ENCODE measurements at regions not wholly inside any gene's neighbourhood (a gene's known extent, or its start where the extent isn't known, plus 50 kb on each side); places are given as distances from the start of the nearest gene placed in this dataset.

- Mint-ChIP-seq H3K4me3 (no peak overlapping the region), H3K36me3 (ENCODE audit: low read depth) (no peaks in the 10 kb centered on the region), H3K9me3 (no peaks in the 10 kb centered on the region), H3K27ac (no peak overlapping the region), H3K4me1 (ENCODE audit: low read depth) (no peaks in the 10 kb centered on the region), H3K27me3 (peaks cover 2% of the 10 kb centered on the region)
- intact Hi-C loops (cut with micrococcal nuclease) = no loop called here
Measured at GRCh38 chr22:27456696-27457503, 344.7 kb downstream of the MN1 start.

DNA sequence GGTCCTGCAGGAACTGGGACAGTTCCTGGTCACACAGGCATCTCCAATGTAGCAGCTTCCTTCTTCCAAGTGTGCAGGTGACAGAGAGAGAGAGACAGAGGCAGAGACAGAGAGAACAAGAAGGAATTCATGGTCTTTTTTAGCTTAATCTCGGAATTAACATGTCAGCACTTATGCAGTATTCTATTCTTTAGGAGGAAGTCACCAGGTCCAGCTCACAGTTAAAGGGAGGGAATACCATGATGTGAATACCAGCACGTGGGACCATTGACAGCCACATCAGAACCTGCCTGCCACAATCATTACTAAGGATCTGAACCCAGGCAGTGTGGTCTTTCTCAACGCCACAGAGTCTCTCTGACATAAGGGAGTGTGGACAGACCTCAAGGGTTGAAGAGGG is 341.6 kb downstream of the MN1 start:
- Mint-ChIP-seq H3K36me3 (ENCODE audit: low read depth) (no peaks in the 10 kb centered on the region), H3K4me1 (ENCODE audit: low read depth) (no peaks in the 10 kb centered on the region), H3K27me3 (peaks cover 5% of the 10 kb centered on the region), H3K9me3 (no peaks in the 10 kb centered on the region), H3K4me3 (no peak overlapping the region), H3K27ac (no peak overlapping the region)
- intact Hi-C loops (cut with micrococcal nuclease) = no loop called here

DNA sequence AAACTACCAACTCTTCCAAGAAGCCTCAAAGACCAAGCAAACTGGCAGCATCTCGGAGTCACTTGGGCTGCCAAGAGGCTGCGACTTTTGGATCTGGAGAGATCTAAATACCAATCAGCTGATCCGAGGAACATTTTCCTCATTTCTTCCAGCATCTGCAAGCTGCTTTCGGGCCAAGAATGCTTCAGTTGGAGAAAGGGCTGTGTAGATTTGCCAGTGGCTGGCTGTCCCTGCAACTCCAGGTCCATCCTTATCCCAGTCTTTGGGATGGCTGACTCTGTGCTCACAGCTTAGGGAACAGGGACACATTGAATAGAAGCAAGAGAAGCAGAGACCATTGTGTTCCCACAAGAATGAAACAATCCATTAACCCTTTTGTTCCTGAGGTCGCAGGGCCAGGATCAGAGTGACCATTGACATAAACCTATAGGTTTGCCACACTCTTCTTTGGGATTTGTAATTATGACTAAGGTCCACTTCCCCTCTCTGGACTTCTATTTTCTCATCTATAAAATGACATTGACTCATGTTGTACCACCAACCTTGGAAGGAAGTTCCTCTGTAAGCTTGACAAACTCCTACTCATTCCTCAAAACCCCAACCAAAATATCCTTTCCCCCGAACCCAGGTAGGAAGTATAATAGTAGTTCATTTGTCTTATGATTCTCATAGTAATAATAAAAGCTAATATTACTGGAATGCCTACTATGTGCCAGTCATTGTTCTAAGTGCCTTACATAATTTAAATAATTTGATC is 340.8 kb downstream of the MN1 start:
- intact Hi-C loops (cut with micrococcal nuclease) = no loop called here
- Mint-ChIP-seq H3K36me3 (ENCODE audit: low read depth) (no peaks in the 10 kb centered on the region), H3K27ac (no peak overlapping the region), H3K9me3 (no peaks in the 10 kb centered on the region), H3K27me3 (peaks cover 5% of the 10 kb centered on the region), H3K4me3 (no peak overlapping the region), H3K4me1 (ENCODE audit: low read depth) (no peaks in the 10 kb centered on the region)

GRCh38 chr22:27461470-27461869 is 340.1 kb downstream of the MN1 start:
- intact Hi-C loops (cut with micrococcal nuclease) = no loop called here
- H3K9me3 Mint-ChIP-seq = no peaks in the 10 kb centered on the region
- H3K36me3 Mint-ChIP-seq (ENCODE audit: low read depth) = no peaks in the 10 kb centered on the region
- no peaks in the 10 kb centered on the region for H3K4me1 Mint-ChIP-seq (ENCODE audit: low read depth)
- H3K4me3 Mint-ChIP-seq = no peak overlapping the region
- H3K27me3 Mint-ChIP-seq = peaks cover 5% of the 10 kb centered on the region
- no peak overlapping the region for H3K27ac Mint-ChIP-seq

DNA sequence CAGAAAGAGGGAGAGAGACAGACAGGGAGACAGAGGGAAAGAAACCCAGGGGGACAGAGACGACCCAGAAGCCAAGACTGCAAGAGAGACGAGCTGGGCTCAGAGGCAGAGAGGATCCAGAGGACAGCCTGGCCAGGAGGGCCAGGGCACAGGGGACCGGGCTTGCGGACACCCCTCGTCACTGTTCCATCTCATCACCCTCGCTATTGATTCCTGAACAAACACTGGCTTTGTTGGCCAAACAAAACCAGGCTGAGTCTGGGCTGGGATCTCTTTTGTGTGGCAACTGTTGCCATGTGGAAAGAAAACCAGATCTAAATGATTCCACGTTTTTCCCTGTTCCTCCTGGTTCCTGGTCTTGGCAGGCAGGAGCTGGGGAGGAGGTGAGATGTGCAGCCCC is 339.4 kb downstream of the MN1 start:
- no peaks in the 10 kb centered on the region for H3K9me3 Mint-ChIP-seq
- intact Hi-C loops (cut with micrococcal nuclease) = no loop called here
- H3K4me1 Mint-ChIP-seq (ENCODE audit: low read depth) = no peaks in the 10 kb centered on the region
- peaks cover 5% of the 10 kb centered on the region for H3K27me3 Mint-ChIP-seq
- H3K36me3 Mint-ChIP-seq (ENCODE audit: low read depth) = no peaks in the 10 kb centered on the region
- no peak overlapping the region for H3K4me3 Mint-ChIP-seq
- no peak overlapping the region for H3K27ac Mint-ChIP-seq

- no peak overlapping the region for H3K27ac Mint-ChIP-seq
- H3K4me3 Mint-ChIP-seq = no peak overlapping the region
- intact Hi-C loops (cut with micrococcal nuclease) = no loop called here
- no peaks in the 10 kb centered on the region for H3K4me1 Mint-ChIP-seq (ENCODE audit: low read depth)
- peaks cover 5% of the 10 kb centered on the region for H3K27me3 Mint-ChIP-seq
- H3K9me3 Mint-ChIP-seq = no peaks in the 10 kb centered on the region
- no peaks in the 10 kb centered on the region for H3K36me3 Mint-ChIP-seq (ENCODE audit: low read depth)
Measured at GRCh38 chr22:27463121-27463660, 338.4 kb downstream of the MN1 start.

DNA sequence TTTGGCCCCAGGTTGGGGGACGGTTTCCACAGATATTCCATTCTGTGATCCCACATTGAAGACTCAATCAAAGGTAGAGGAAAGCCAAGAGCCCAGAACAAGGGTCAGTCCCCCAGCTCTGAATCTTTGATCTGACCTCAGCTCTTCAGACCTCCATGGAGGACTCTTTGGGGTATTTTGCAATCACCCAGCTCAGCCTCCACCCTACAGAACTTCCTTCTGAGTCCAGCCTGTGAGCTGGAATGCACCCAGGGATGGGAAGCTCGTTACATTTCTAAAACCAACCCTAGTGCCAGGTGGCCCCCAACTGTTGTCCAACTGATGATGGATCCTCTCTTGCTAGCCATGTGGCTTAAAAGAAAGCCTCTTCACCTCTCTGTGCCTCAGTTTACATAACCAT is 335.3 kb downstream of the MN1 start:
- Mint-ChIP-seq H3K27ac (no peak overlapping the region), H3K4me1 (ENCODE audit: low read depth) (no peaks in the 10 kb centered on the region), H3K9me3 (no peaks in the 10 kb centered on the region), H3K36me3 (ENCODE audit: low read depth) (no peaks in the 10 kb centered on the region), H3K4me3 (no peak overlapping the region), H3K27me3 (peaks cover 5% of the 10 kb centered on the region)
- intact Hi-C loops (cut with micrococcal nuclease) = no loop called here

- intact Hi-C loops (cut with micrococcal nuclease) = no loop called here
- Mint-ChIP-seq H3K9me3 (no peaks in the 10 kb centered on the region), H3K27ac (no peak overlapping the region), H3K36me3 (ENCODE audit: low read depth) (no peaks in the 10 kb centered on the region), H3K4me1 (ENCODE audit: low read depth) (no peaks in the 10 kb centered on the region), H3K27me3 (peaks cover 3% of the 10 kb centered on the region), H3K4me3 (no peak overlapping the region)
Measured at GRCh38 chr22:27466778-27467438, 334.6 kb downstream of the MN1 start.

- Mint-ChIP-seq H3K27ac (no peak overlapping the region), H3K4me3 (no peak overlapping the region)
Measured at GRCh38 chr22:27467711-27468110, 333.8 kb downstream of the MN1 start.

GRCh38 chr22:27468712-27469111 is 332.8 kb downstream of the MN1 start:
- Mint-ChIP-seq H3K4me3 (no peak overlapping the region), H3K36me3 (ENCODE audit: low read depth) (no peaks in the 10 kb centered on the region), H3K4me1 (ENCODE audit: low read depth) (no peaks in the 10 kb centered on the region), H3K27me3 (no peaks in the 10 kb centered on the region), H3K9me3 (no peaks in the 10 kb centered on the region), H3K27ac (no peak overlapping the region)
- intact Hi-C loops (cut with micrococcal nuclease) = no loop called here

More at GRCh38 chr22:27467711-27468110, 333.8 kb downstream of the MN1 start:
- H3K36me3 Mint-ChIP-seq (ENCODE audit: low read depth) = no peaks in the 10 kb centered on the region
- intact Hi-C loops (cut with micrococcal nuclease) = no loop called here
- no peaks in the 10 kb centered on the region for H3K4me1 Mint-ChIP-seq (ENCODE audit: low read depth)
- H3K9me3 Mint-ChIP-seq = no peaks in the 10 kb centered on the region
- H3K27me3 Mint-ChIP-seq = peaks cover under 1% of the 10 kb centered on the region

GRCh38 chr22:27470169-27470772 is 331.3 kb downstream of the MN1 start:
- Mint-ChIP-seq H3K4me1 (ENCODE audit: low read depth) (no peaks in the 10 kb centered on the region), H3K27me3 (no peaks in the 10 kb centered on the region), H3K36me3 (ENCODE audit: low read depth) (no peaks in the 10 kb centered on the region), H3K4me3 (no peak overlapping the region), H3K9me3 (no peaks in the 10 kb centered on the region), H3K27ac (no peak overlapping the region)
- intact Hi-C loops (cut with micrococcal nuclease) = no loop called here

DNA sequence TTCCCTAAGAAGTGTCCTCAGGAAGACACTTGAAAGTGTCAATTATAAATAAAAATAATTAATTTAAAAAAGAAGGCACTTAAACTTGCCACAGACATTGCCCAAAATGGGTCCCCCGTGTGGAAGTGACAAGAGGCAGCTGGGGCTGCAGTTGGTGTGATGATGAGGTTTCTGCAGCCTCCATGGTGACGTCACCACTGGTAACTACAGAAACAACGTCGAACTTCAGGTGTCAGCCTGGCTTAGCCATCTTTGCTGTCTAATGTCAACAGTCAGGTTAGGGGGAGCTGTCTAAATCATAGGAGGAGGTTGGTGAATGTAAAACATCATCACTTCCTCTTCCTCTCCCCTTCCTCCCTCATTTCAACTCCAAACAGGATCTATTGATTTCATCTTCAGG is 328.6 kb downstream of the MN1 start:
- Mint-ChIP-seq H3K4me3 (no peak overlapping the region), H3K27ac (no peak overlapping the region), H3K4me1 (ENCODE audit: low read depth) (no peaks in the 10 kb centered on the region), H3K36me3 (ENCODE audit: low read depth) (no peaks in the 10 kb centered on the region), H3K27me3 (no peaks in the 10 kb centered on the region), H3K9me3 (peaks cover 3% of the 10 kb centered on the region)
- intact Hi-C loops (cut with micrococcal nuclease) = no loop called here

- H3K9me3 Mint-ChIP-seq = peaks cover 6% of the 10 kb centered on the region
- H3K4me3 Mint-ChIP-seq = no peak overlapping the region
- no peaks in the 10 kb centered on the region for H3K4me1 Mint-ChIP-seq (ENCODE audit: low read depth)
- no peaks in the 10 kb centered on the region for H3K27me3 Mint-ChIP-seq
- no peaks in the 10 kb centered on the region for H3K36me3 Mint-ChIP-seq (ENCODE audit: low read depth)
- H3K27ac Mint-ChIP-seq = no peak overlapping the region
- intact Hi-C loops (cut with micrococcal nuclease) = no loop called here
Measured at GRCh38 chr22:27473533-27473932, 328.0 kb downstream of the MN1 start.

All from dendritic cell treated with granulocyte-macrophage colony-stimulating factor and Interleukin-4, amounts not matched to agents 40 ng/mL and 50 ng/mL, for 4 days (primary cell).